Sigmoid colon (tissue), 6 donors: ENCODE measurements at regions not wholly inside any gene's neighbourhood (a gene's known extent, or its start where the extent isn't known, plus 50 kb on each side); places are given as distances from the start of the nearest gene placed in this dataset.

Source experiments
- DNase-seq: peaks from one replicate; pipeline ENCODE4 v3.0.0-alpha.2; 2019
- H3K27ac ChIP-seq, 4 donors: fragments of 200-600 bp; sonication (generic); one replicate each; pipeline ENCODE4 v1.5.1; 2016 to 2019; ENCODE audit warnings: mild to moderate bottlenecking in 1 of 4
- H3K27me3 ChIP-seq, 3 donors: fragments of 200-600 bp; sonication (generic); one replicate each; pipeline ENCODE4 v1.5.1; 2019; ENCODE audit warnings: mild to moderate bottlenecking in 1 of 3
- H3K36me3 ChIP-seq, 4 donors: fragments of 200-600 bp; sonication (generic); one replicate each; pipeline ENCODE4 v1.5.1; 2016 to 2019
- H3K4me1 ChIP-seq, 4 donors: fragments of 200-600 bp; sonication (generic); one replicate each; pipeline ENCODE4 v1.5.1; 2017 to 2019
- H3K4me3 ChIP-seq, 4 donors: fragments of 200-600 bp; sonication (generic); one replicate each; pipeline ENCODE4 v1.5.1; 2017 to 2019; ENCODE audit warnings: mild to moderate bottlenecking in 2 of 4, moderate library complexity in 1 of 4
- H3K9me3 ChIP-seq, 4 donors: fragments of 200-600 bp in 3 of 4; sonication (generic) in 3 of 4; one replicate each; pipeline versions ENCODE4 v1.5.1 to v1.6.1; 2013 to 2019
- EP300 ChIP-seq, 4 donors: sonication (generic); formaldehyde crosslinking; IDR thresholded peaks; one replicate each; pipeline ENCODE4 v1.6.1; 2017; ENCODE audit warnings: antibody characterized with exemption in 4 of 4
- POLR2A ChIP-seq, 2 donors: fragments of 450-650 bp; IDR thresholded peaks; one replicate each; pipeline ENCODE4 v1.6.1; 2016; ENCODE audit warnings: antibody characterized with exemption in 2 of 2, mild to moderate bottlenecking in 2 of 2, moderate library complexity in 2 of 2
- POLR2AphosphoS5 ChIP-seq, 4 donors: sonication (generic); formaldehyde crosslinking; IDR thresholded peaks; one replicate each; pipeline ENCODE4 v1.6.1; 2017; ENCODE audit warnings: antibody characterized with exemption in 4 of 4
- WGBS, 2 donors: extraction: QIAGEN DNeasy Blood & Tissue Kit; methylation state at CpG; one replicate each; pipeline ENCODE4 v1.1.7; 2013; 5-methylcytosine and 5-hydroxymethylcytosine counted together
- intact Hi-C: fragments of 100-400 bp; cut with DNase I; formaldehyde crosslinking; loops from one replicate; pipeline ENCODE4 v1.15.1; 2023
- TF ChIP-seq, protein P1 (sequence below), 4 experiments: fragments of 450-650 bp in 3 of 4; fragments of 200-600 bp in 1 of 4; IDR thresholded peaks; one replicate each; pipeline ENCODE4 v1.5.1; 2016 to 2019; ENCODE audit warnings: antibody characterized with exemption in 4 of 4, mild to moderate bottlenecking in 3 of 4, moderate library complexity in 2 of 4
- donor health status: healthy with polysubstance abuse.
- donor health status: healthy.

DNA sequence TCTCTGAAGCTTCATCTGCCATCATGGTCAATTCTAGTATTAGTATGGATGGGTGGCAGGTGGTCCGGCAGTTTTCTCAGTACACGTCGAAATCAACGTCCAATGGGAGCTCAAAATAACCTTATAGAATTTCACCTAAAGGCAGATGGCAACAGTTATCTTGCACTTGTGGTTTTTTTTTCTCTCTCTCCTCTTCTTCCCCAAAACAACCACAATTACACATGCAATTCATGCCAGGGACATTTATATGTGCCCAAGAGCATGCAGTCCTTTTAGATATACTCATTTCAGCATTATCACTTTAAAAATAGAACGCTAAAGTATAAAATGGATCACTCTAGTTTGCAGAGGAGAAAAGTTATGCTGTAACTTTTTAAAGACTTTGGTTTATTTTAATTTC lies 1428.9 kb upstream of the WWC1 start:
- no peak for DNase-seq
- TF ChIP-seq POLR2AphosphoS5 (IDR thresholded peaks at IDR 0.05) (no peak), POLR2A (IDR thresholded peaks at IDR 0.05) (no peak), EP300 (IDR thresholded peaks at IDR 0.05) (no peak)
- TF ChIP-seq, protein P1, sequence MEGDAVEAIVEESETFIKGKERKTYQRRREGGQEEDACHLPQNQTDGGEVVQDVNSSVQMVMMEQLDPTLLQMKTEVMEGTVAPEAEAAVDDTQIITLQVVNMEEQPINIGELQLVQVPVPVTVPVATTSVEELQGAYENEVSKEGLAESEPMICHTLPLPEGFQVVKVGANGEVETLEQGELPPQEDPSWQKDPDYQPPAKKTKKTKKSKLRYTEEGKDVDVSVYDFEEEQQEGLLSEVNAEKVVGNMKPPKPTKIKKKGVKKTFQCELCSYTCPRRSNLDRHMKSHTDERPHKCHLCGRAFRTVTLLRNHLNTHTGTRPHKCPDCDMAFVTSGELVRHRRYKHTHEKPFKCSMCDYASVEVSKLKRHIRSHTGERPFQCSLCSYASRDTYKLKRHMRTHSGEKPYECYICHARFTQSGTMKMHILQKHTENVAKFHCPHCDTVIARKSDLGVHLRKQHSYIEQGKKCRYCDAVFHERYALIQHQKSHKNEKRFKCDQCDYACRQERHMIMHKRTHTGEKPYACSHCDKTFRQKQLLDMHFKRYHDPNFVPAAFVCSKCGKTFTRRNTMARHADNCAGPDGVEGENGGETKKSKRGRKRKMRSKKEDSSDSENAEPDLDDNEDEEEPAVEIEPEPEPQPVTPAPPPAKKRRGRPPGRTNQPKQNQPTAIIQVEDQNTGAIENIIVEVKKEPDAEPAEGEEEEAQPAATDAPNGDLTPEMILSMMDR (IDR thresholded peaks at IDR 0.05): no peak
- intact Hi-C loops: no loop called here
- Histone ChIP-seq H3K36me3 (no peaks in the 10 kb centered on the region), H3K9me3 (no peaks in the 10 kb centered on the region), H3K27me3 (no peaks in the 10 kb centered on the region), H3K4me3 (no peak overlapping the region), H3K27ac (no peak overlapping the region), H3K4me1 (no peaks in the 10 kb centered on the region)
- 88 to 89% methylated on average over 5 of the region's 5 CpGs for WGBS, 2 donors

DNA sequence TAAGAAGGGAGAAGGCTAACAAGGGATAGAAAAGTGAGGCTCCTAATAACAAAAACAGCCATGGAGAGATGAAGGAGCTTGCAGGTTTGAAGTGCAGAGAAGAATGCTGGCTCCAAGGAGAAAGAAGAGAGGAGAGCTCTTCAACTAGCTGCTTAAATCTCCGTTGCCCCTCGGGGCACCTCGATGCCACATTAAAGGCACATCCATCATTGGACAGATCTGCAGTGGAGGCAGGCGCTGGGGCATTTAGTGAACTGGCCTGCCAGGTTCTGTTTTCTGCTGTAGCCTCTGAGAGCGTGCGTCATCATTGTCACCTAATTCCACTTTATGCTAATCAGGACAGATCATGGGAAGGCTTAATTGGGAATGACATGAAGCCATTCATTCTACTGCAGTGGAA lies 1426.2 kb upstream of the WWC1 start:
- 92 to 93% methylated on average over 6 of the region's 6 CpGs for WGBS, 2 donors

DNA sequence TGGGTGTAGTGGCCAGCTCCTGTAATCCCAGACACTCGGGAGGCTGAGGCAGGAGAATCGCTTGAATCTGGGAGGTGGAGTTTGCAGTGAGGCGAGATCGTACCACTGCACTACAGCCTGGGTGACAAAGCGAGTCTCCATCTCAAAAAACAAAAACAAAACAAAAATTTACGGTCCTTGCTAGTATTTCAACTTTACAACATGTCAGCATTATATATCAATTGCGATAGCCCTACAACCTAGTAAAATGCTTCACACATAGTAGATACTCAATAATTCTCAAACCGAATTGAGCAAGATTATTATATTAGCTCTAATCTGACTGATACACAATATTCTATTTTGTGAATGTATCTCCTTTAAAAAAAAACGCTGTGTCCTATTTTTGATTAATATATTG lies 1411.0 kb upstream of the WWC1 start:
- WGBS, 2 donors: 80 to 81% methylated on average over 9 of the region's 9 CpGs
- intact Hi-C loops: no loop called here
- no peaks in the 10 kb centered on the region for H3K36me3 ChIP-seq

More for the DNA sequence above, 1426.2 kb upstream of the WWC1 start:
- no peak for DNase-seq
- TF ChIP-seq POLR2A (IDR thresholded peaks at IDR 0.05): no peak
- no peak for TF ChIP-seq EP300 (IDR thresholded peaks at IDR 0.05)
- TF ChIP-seq POLR2AphosphoS5 (IDR thresholded peaks at IDR 0.05): no peak
- Histone ChIP-seq H3K36me3 (no peaks in the 10 kb centered on the region), H3K27me3 (no peaks in the 10 kb centered on the region), H3K4me1 (no peaks in the 10 kb centered on the region), H3K27ac (no peak overlapping the region), H3K4me3 (no peak overlapping the region), H3K9me3 (no peaks in the 10 kb centered on the region)
- intact Hi-C loops: no loop called here

DNA sequence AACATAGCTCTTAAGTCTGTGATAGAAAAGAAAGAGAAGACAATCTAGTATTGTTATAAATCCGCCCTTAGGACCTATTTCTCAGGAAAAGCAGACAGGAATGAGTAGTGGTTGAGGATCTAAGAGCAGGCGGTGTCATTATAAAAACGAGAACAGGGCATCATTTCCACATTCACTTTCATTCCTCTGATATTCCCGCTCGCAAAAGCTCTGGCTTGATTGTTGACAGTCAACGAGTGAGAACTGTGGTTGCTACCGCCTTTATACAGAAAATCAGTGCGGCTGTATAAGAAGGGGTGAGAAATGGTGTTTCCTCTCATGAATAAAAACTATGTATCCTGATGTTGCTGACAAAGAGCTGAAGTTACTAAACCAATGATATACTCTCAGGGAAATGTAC lies 1409.6 kb upstream of the WWC1 start:
- intact Hi-C loops: no loop called here
- Histone ChIP-seq H3K4me3 (no peak overlapping the region), H3K4me1 (no peaks in the 10 kb centered on the region), H3K36me3 (no peaks in the 10 kb centered on the region), H3K27ac (no peak overlapping the region), H3K27me3 (no peaks in the 10 kb centered on the region), H3K9me3 (no peaks in the 10 kb centered on the region)
- no peak for TF ChIP-seq POLR2A (IDR thresholded peaks at IDR 0.05)
- TF ChIP-seq, protein P1 (IDR thresholded peaks at IDR 0.05): no peak
- DNase-seq: no peak
- WGBS, 2 donors: 64% methylated on average over 8 of the region's 8 CpGs

More for the DNA sequence above, 1411.0 kb upstream of the WWC1 start:
- H3K9me3 ChIP-seq: no peaks in the 10 kb centered on the region
- no peaks in the 10 kb centered on the region for H3K4me1 ChIP-seq
- H3K27me3 ChIP-seq: no peaks in the 10 kb centered on the region
- H3K4me3 ChIP-seq: no peak overlapping the region
- DNase-seq: no peak
- TF ChIP-seq EP300 (IDR thresholded peaks at IDR 0.05): no peak
- TF ChIP-seq POLR2A (IDR thresholded peaks at IDR 0.05): no peak
- no peak for TF ChIP-seq POLR2AphosphoS5 (IDR thresholded peaks at IDR 0.05)
- TF ChIP-seq, protein P1 (IDR thresholded peaks at IDR 0.05): no peak
- H3K27ac ChIP-seq: no peak overlapping the region

DNA sequence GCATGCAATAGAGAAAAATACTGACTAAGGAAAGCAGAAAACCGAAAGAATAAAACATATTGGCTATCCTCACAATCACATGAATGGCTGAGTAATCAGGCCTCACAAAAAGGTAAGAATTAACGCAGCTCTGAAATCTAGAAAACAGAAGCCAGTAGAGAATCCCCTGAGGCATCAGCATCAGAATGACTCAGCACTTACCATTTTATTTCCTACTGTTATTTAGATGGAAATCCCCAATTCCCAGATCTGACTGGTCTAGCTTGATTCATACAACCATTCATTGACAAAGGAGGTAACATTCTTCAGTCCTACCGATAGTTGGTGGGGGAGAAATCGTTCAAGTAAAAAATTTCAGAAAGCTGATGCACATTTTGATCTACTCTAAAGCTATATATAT lies 1408.4 kb upstream of the WWC1 start:
- 77 to 80% methylated on average over 4 of the region's 4 CpGs for WGBS, 2 donors
- no peak for DNase-seq
- Histone ChIP-seq H3K4me3 (no peak overlapping the region), H3K27me3 (no peaks in the 10 kb centered on the region), H3K9me3 (no peaks in the 10 kb centered on the region), H3K27ac (no peak overlapping the region), H3K36me3 (no peaks in the 10 kb centered on the region), H3K4me1 (no peaks in the 10 kb centered on the region)
- TF ChIP-seq POLR2AphosphoS5 (IDR thresholded peaks at IDR 0.05) (no peak), POLR2A (IDR thresholded peaks at IDR 0.05) (no peak), EP300 (IDR thresholded peaks at IDR 0.05) (no peak)
- TF ChIP-seq, protein P1 (IDR thresholded peaks at IDR 0.05): no peak
- intact Hi-C loops: no loop called here
